Lower leg skin (tissue), 3 donors: ENCODE measurements at regions not wholly inside any gene's neighbourhood (a gene's known extent, or its start where the extent isn't known, plus 50 kb on each side); places are given as distances from the start of the nearest gene placed in this dataset.

Experiments used
- POLR2A ChIP-seq, 2 donors: fragments of 450-650 bp; IDR thresholded peaks; one replicate each; pipeline ENCODE4 v1.6.1; 2016 to 2017; ENCODE audit warnings: antibody characterized with exemption in 2 of 2, mild to moderate bottlenecking in 1 of 2, moderate library complexity in 1 of 2
- TF ChIP-seq, protein P1 (sequence below), 3 donors: fragments of 450-650 bp; IDR thresholded peaks; one replicate each; pipeline ENCODE4 v1.5.1; 2016; ENCODE audit warnings: antibody characterized with exemption in 3 of 3, mild to moderate bottlenecking in 3 of 3, moderate library complexity in 2 of 3

DNA sequence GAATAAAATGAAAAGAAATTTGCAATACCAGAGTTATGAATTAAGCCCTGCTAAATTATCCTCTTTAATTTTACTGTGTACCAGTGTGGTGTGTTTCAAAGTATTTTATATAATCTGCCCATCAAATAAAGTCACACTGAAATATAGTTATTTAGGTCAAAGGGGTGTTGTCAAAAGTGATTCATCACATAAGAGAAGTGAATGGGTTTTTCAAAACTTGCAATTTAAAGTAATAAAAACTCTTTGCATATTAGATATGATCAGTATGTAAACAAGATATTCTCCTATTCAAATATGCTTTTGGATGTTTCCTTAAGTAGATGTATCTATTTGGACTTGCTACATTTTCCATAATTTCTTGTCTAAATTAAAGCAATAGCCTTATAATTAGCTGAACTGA, 1183.0 kb upstream of the CDH18 start:
- no peak for TF ChIP-seq POLR2A (IDR thresholded peaks at IDR 0.05)
- TF ChIP-seq, protein P1, sequence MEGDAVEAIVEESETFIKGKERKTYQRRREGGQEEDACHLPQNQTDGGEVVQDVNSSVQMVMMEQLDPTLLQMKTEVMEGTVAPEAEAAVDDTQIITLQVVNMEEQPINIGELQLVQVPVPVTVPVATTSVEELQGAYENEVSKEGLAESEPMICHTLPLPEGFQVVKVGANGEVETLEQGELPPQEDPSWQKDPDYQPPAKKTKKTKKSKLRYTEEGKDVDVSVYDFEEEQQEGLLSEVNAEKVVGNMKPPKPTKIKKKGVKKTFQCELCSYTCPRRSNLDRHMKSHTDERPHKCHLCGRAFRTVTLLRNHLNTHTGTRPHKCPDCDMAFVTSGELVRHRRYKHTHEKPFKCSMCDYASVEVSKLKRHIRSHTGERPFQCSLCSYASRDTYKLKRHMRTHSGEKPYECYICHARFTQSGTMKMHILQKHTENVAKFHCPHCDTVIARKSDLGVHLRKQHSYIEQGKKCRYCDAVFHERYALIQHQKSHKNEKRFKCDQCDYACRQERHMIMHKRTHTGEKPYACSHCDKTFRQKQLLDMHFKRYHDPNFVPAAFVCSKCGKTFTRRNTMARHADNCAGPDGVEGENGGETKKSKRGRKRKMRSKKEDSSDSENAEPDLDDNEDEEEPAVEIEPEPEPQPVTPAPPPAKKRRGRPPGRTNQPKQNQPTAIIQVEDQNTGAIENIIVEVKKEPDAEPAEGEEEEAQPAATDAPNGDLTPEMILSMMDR (IDR thresholded peaks at IDR 0.05), result no peak
